ENCODE measurements at regions not wholly inside any gene's neighbourhood (a gene's known extent, or its start where the extent isn't known, plus 50 kb on each side); places are given as distances from the start of the nearest gene placed in this dataset.

DNA sequence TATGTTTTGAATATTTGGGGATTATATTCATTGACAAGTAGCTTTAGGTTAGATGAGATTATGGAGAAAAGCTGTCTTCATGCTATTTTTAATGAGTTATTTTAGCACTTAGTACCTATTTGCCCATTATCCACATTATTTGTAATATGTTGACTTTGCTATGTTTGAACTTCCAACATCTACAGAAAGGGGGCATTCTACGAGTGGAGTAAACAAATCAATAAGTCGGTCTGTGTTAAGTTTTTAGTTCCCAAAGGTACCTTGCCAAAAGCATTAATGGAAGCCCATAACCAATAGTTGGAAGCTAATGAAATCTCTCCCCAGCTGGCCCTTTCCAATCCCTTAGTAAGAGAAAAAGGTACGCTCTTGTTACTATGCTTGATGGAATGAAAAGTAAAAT lies 250.0 kb upstream of the E2F7 start (continued):
- TF ChIP-seq ZNF518A (tag by site-specific recombination; conservative IDR thresholded peaks at IDR 0.05; ENCODE audit: low read depth) = no peak
- TF ChIP-seq, protein P1, sequence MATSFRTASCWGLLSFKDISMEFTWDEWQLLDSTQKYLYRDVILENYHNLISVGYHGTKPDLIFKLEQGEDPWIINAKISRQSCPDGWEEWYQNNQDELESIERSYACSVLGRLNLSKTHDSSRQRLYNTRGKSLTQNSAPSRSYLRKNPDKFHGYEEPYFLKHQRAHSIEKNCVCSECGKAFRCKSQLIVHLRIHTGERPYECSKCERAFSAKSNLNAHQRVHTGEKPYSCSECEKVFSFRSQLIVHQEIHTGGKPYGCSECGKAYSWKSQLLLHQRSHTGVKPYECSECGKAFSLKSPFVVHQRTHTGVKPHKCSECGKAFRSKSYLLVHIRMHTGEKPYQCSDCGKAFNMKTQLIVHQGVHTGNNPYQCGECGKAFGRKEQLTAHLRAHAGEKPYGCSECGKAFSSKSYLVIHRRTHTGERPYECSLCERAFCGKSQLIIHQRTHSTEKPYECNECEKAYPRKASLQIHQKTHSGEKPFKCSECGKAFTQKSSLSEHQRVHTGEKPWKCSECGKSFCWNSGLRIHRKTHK (tag by site-specific recombination; IDR thresholded peaks at IDR 0.05) = no peak

DNA sequence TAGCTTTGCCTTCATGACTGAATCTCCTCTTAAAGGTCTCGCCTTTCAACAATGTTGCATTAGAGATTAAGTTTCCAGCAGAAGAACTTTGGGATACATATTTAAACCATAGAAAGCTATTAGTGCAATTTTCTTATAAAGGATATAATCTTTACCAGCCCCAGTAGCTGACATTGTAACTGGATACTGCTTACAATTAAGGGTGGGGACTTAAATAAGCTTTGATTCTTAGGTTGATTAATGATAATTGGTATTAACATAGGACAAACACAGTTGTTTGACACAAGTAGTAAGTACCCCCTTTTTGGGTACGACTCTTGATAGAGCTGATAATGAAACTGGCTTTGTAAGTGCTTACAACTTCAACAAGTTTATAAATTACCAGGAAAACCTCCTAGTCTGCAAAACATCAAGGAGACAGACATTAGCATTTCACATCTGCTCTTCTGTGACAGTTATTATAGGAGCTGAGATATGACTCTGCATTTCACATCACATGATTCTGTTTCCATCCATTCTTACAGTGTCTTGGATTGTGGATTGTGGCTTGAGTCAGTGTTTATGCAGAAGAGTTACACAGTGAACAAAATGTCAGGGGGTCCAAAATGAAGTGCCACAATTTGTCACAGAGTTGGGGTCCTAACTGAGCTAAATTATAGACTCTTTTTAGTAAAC lies 249.1 kb upstream of the E2F7 start:
- H3K9me3 ChIP-seq (ENCODE audit: control insufficient read depth, insufficient read depth, low read depth, low read length) = no peaks in the 10 kb centered on the region
- no peak overlapping the region for H3K27ac ChIP-seq (ENCODE audit: extremely low read depth, low read depth, low read length)
- CTCF ChIA-PET = interaction anchor here (0.6 to 2.9 kb wide), 3 partner anchors 11 to 692 kb away, joined by 3 to 13 read pairs (median 4); no protein-coding TSS in a partner anchor
- POLR2A ChIA-PET = no interaction called here
- H3K36me3 ChIP-seq (ENCODE audit: control insufficient read depth in 2 of 2, insufficient read depth in 1 of 2, low read length in 2 of 2) = no peaks in the 10 kb centered on the region
- no peak overlapping the region for H3K4me3 ChIP-seq (ENCODE audit: low read depth, low read length)
- H3K4me1 ChIP-seq (ENCODE audit: control insufficient read depth, insufficient read depth, low read length) = no peaks in the 10 kb centered on the region
- TF ChIP-seq ZNF768 (tag by site-specific recombination; IDR thresholded peaks at IDR 0.05) = no peak
- TF ChIP-seq ZFP69B (tag by site-specific recombination; IDR thresholded peaks at IDR 0.05) = no peak
- TF ChIP-seq, protein P2, sequence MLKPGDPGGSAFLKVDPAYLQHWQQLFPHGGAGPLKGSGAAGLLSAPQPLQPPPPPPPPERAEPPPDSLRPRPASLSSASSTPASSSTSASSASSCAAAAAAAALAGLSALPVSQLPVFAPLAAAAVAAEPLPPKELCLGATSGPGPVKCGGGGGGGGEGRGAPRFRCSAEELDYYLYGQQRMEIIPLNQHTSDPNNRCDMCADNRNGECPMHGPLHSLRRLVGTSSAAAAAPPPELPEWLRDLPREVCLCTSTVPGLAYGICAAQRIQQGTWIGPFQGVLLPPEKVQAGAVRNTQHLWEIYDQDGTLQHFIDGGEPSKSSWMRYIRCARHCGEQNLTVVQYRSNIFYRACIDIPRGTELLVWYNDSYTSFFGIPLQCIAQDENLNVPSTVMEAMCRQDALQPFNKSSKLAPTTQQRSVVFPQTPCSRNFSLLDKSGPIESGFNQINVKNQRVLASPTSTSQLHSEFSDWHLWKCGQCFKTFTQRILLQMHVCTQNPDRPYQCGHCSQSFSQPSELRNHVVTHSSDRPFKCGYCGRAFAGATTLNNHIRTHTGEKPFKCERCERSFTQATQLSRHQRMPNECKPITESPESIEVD (tag by site-specific recombination; IDR thresholded peaks at IDR 0.05) = no peak
- no peak for TF ChIP-seq ZBTB6 (tag by site-specific recombination; IDR thresholded peaks at IDR 0.05)
- TF ChIP-seq, protein P3, sequence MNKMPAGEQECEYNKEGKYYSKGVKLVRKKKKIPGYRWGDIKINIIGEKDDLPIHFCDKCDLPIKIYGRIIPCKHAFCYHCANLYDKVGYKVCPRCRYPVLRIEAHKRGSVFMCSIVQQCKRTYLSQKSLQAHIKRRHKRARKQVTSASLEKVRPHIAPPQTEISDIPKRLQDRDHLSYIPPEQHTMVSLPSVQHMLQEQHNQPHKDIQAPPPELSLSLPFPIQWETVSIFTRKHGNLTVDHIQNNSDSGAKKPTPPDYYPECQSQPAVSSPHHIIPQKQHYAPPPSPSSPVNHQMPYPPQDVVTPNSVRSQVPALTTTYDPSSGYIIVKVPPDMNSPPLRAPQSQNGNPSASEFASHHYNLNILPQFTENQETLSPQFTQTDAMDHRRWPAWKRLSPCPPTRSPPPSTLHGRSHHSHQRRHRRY (tag by site-specific recombination; IDR thresholded peaks at IDR 0.05) = no peak
- no peak for TF ChIP-seq ZNF701 (tag by site-specific recombination; IDR thresholded peaks at IDR 0.05)
- TF ChIP-seq, protein P4, sequence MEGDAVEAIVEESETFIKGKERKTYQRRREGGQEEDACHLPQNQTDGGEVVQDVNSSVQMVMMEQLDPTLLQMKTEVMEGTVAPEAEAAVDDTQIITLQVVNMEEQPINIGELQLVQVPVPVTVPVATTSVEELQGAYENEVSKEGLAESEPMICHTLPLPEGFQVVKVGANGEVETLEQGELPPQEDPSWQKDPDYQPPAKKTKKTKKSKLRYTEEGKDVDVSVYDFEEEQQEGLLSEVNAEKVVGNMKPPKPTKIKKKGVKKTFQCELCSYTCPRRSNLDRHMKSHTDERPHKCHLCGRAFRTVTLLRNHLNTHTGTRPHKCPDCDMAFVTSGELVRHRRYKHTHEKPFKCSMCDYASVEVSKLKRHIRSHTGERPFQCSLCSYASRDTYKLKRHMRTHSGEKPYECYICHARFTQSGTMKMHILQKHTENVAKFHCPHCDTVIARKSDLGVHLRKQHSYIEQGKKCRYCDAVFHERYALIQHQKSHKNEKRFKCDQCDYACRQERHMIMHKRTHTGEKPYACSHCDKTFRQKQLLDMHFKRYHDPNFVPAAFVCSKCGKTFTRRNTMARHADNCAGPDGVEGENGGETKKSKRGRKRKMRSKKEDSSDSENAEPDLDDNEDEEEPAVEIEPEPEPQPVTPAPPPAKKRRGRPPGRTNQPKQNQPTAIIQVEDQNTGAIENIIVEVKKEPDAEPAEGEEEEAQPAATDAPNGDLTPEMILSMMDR (tag by site-specific recombination; IDR thresholded peaks at IDR 0.05) = no peak
- no peak for TF ChIP-seq ZSCAN30 (tag by site-specific recombination; IDR thresholded peaks at IDR 0.05)
- no peak for TF ChIP-seq ZNF19 (tag by site-specific recombination; IDR thresholded peaks at IDR 0.05; ENCODE audit: low read depth)
- TF ChIP-seq ZNF211 (tag by site-specific recombination; IDR thresholded peaks at IDR 0.05; ENCODE audit: low read depth) = no peak
- TF ChIP-seq HIC1 (tag by site-specific recombination; IDR thresholded peaks at IDR 0.05) = no peak
- no peak for TF ChIP-seq ZNF76 (tag by site-specific recombination; IDR thresholded peaks at IDR 0.05; ENCODE audit: borderline replicate concordance, low read depth)
- TF ChIP-seq, protein P5, sequence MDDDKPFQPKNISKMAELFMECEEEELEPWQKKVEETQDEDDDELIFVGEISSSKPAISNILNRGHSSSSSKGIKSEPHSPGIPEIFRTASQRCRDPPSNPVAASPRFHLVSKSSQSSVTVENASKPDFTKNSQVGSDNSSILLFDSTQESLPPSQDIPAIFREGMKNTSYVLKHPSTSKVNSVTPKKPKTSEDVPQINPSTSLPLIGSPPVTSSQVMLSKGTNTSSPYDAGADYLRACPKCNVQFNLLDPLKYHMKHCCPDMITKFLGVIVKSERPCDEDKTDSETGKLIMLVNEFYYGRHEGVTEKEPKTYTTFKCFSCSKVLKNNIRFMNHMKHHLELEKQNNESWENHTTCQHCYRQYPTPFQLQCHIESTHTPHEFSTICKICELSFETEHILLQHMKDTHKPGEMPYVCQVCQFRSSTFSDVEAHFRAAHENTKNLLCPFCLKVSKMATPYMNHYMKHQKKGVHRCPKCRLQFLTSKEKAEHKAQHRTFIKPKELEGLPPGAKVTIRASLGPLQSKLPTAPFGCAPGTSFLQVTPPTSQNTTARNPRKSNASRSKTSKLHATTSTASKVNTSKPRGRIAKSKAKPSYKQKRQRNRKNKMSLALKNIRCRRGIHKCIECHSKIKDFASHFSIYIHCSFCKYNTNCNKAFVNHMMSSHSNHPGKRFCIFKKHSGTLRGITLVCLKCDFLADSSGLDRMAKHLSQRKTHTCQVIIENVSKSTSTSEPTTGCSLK (tag by site-specific recombination; IDR thresholded peaks at IDR 0.05) = no peak
- no peak for TF ChIP-seq RBAK (tag by site-specific recombination; IDR thresholded peaks at IDR 0.05)
- no peak for TF ChIP-seq ZNF624 (tag by site-specific recombination; IDR thresholded peaks at IDR 0.05)

All from HEK293 (cell line).